Spleen (tissue), 7 donors: ENCODE measurements at regions not wholly inside any gene's neighbourhood (a gene's known extent, or its start where the extent isn't known, plus 50 kb on each side); places are given as distances from the start of the nearest gene placed in this dataset.

Experiments used
- POLR2A ChIP-seq, 3 donors: fragments of 450-650 bp; IDR thresholded peaks; one replicate each; pipeline ENCODE4 v1.5.1; 2017; ENCODE audit warnings: antibody characterized with exemption in 3 of 3, mild to moderate bottlenecking in 1 of 3
- TF ChIP-seq, protein P1 (sequence below), 11 experiments: fragments of 200-600 bp in 7 of 11; fragments of 450-650 bp in 4 of 11; sonication (generic) in 4 of 11; IDR thresholded peaks in 8 of 11; conservative IDR thresholded peaks in 3 of 11; 1 replicate in 7 of 11; 2 replicates in 4 of 11; pipeline versions ENCODE4 v1.4.0 to v1.8.0; 2016 to 2021; ENCODE audit warnings: antibody characterized with exemption in 11 of 11, inconsistent platforms in 4 of 11, mild to moderate bottlenecking in 1 of 11
- donor health status: DM: no; HTN: no; CAD: no; lungs with moderate emphysema.
- donor health status: DM: no; HTN: no; CAD: no.
- donor health status: DM: no; HTN: no; CAD: no.

GRCh38 chr7:52163311-52163710 is 846.7 kb upstream of the COBL start:
- TF ChIP-seq POLR2A (IDR thresholded peaks at IDR 0.05), result no peak
- TF ChIP-seq, protein P1, sequence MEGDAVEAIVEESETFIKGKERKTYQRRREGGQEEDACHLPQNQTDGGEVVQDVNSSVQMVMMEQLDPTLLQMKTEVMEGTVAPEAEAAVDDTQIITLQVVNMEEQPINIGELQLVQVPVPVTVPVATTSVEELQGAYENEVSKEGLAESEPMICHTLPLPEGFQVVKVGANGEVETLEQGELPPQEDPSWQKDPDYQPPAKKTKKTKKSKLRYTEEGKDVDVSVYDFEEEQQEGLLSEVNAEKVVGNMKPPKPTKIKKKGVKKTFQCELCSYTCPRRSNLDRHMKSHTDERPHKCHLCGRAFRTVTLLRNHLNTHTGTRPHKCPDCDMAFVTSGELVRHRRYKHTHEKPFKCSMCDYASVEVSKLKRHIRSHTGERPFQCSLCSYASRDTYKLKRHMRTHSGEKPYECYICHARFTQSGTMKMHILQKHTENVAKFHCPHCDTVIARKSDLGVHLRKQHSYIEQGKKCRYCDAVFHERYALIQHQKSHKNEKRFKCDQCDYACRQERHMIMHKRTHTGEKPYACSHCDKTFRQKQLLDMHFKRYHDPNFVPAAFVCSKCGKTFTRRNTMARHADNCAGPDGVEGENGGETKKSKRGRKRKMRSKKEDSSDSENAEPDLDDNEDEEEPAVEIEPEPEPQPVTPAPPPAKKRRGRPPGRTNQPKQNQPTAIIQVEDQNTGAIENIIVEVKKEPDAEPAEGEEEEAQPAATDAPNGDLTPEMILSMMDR (IDR thresholded peaks at IDR 0.05 in 8 of 11, conservative IDR thresholded peaks at IDR 0.05 in 3 of 11), result no peak
